ENCODE measurements at regions not wholly inside any gene's neighbourhood (a gene's known extent, or its start where the extent isn't known, plus 50 kb on each side); places are given as distances from the start of the nearest gene placed in this dataset.

DNA sequence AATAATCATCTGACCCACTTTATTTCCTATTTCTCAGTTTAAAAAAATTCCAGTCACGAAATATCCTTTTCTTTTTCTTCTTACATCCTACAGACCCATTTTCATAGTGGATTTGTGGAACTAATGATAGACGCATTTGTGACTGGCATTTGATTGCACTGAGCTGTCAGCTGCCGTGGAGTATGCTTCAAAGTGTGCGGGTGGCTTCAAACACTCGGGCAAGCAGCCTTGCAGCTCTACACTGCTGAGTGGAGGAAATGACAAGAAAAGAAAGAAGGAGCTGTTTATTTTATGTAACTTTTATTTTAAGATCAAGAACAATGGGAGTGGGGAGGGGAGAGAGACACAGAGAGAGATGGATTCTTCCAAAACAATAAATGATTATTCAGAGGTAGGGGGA lies 112.8 kb upstream of the NAP1L1 start:
- no peak for TF ChIP-seq POLR2A (IDR thresholded peaks at IDR 0.05)
- TF ChIP-seq, protein P1, sequence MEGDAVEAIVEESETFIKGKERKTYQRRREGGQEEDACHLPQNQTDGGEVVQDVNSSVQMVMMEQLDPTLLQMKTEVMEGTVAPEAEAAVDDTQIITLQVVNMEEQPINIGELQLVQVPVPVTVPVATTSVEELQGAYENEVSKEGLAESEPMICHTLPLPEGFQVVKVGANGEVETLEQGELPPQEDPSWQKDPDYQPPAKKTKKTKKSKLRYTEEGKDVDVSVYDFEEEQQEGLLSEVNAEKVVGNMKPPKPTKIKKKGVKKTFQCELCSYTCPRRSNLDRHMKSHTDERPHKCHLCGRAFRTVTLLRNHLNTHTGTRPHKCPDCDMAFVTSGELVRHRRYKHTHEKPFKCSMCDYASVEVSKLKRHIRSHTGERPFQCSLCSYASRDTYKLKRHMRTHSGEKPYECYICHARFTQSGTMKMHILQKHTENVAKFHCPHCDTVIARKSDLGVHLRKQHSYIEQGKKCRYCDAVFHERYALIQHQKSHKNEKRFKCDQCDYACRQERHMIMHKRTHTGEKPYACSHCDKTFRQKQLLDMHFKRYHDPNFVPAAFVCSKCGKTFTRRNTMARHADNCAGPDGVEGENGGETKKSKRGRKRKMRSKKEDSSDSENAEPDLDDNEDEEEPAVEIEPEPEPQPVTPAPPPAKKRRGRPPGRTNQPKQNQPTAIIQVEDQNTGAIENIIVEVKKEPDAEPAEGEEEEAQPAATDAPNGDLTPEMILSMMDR (IDR thresholded peaks at IDR 0.05) = no peak

Data from esophagus squamous epithelium (tissue), 4 donors.